ENCODE measurements at regions not wholly inside any gene's neighbourhood (a gene's known extent, or its start where the extent isn't known, plus 50 kb on each side); places are given as distances from the start of the nearest gene placed in this dataset.

DNA sequence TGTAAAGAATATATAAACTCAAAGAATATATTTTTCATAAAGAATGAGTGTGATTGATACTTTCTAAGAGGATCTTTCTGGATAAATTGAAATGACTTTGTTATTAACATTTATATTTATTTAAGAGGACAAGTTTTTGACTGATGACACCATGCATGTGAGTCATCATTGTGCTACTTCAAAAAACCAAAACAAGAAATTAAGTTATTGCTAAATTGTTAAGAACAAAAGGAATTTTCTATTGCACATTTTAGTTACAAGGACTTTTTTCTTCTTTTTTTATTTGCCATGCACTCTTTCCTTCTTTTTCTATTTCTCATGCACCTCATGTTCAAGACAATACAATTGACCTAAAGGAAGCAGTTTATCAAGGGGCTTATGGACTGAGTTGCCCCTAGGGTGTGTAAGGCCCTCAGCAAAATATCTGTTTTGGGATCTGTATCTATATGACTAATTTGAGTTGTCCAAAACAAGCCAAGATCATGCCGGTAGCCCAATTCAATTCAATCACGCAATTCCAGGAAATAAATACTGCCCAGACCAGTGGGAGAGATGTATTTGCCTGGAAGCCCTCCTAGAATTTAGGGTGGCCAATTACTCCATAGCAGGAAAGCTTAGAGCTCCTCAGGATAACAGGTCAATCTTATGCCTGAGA, 654.3 kb downstream of the METTL4 start:
- Mint-ChIP-seq H3K27ac (no peak overlapping the region), H3K4me3 (no peak overlapping the region), H3K36me3 (peaks cover 5% of the 10 kb centered on the region), H3K4me1 (no peaks in the 10 kb centered on the region), H3K9me3 (peaks cover 21% of the 10 kb centered on the region), H3K27me3 (ENCODE audit: low read depth) (no peaks in the 10 kb centered on the region)
- no peak for DNase-seq (ENCODE audit: low spot score in 2 of 2, unreplicated experiment in 2 of 2)
- TF ChIP-seq, protein P1, sequence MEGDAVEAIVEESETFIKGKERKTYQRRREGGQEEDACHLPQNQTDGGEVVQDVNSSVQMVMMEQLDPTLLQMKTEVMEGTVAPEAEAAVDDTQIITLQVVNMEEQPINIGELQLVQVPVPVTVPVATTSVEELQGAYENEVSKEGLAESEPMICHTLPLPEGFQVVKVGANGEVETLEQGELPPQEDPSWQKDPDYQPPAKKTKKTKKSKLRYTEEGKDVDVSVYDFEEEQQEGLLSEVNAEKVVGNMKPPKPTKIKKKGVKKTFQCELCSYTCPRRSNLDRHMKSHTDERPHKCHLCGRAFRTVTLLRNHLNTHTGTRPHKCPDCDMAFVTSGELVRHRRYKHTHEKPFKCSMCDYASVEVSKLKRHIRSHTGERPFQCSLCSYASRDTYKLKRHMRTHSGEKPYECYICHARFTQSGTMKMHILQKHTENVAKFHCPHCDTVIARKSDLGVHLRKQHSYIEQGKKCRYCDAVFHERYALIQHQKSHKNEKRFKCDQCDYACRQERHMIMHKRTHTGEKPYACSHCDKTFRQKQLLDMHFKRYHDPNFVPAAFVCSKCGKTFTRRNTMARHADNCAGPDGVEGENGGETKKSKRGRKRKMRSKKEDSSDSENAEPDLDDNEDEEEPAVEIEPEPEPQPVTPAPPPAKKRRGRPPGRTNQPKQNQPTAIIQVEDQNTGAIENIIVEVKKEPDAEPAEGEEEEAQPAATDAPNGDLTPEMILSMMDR (IDR thresholded peaks at IDR 0.05; ENCODE audit: unreplicated experiment) = no peak

DNA sequence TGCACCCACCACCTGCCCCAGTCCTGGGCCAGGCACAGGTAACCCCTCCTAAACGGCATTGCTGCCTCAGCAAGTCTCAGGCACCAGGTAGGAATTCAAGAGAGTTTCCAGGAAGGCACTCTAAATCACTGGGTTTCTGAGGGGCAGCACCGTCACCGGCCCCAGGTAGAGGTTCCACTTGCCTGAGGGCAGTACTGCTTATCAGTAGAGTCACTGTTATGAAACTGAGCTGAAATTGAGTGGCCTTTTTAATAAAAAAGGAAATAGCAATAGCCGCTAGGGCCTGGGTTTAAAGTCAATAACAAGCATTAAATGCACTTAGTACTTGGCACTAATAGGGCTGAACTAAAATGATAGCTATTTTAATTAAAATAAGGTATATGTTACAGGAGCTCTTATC, 653.7 kb downstream of the METTL4 start:
- H3K36me3 Mint-ChIP-seq = peaks cover 5% of the 10 kb centered on the region

DNA sequence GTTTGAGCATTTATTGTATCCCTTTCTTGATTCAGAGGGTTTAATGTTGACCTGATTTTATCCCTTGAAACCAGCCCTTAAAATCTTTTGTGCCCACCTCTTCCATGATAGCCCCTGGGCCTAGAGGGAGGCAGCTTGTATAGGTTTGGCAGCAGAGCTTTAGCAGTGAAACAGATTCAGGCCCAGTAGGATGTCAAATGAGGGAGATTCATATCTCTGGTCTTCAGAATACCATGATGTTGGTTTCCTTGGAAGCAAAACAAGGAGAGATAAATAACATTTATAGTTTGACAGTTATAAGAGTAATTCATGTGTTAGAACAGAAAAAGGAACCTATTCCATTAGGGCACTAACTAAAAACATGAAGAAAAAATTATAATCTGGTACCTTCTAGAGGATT, 649.2 kb downstream of the METTL4 start:
- Mint-ChIP-seq H3K36me3 (no peaks in the 10 kb centered on the region), H3K9me3 (peaks cover 3% of the 10 kb centered on the region), H3K27me3 (ENCODE audit: low read depth) (no peaks in the 10 kb centered on the region), H3K4me3 (no peak overlapping the region), H3K27ac (no peak overlapping the region), H3K4me1 (no peaks in the 10 kb centered on the region)
- TF ChIP-seq, protein P1 (IDR thresholded peaks at IDR 0.05; ENCODE audit: unreplicated experiment) = no peak
- DNase-seq (ENCODE audit: low spot score in 2 of 2, unreplicated experiment in 2 of 2) = no peak

More for the DNA sequence above, 653.7 kb downstream of the METTL4 start:
- H3K9me3 Mint-ChIP-seq = peaks cover 21% of the 10 kb centered on the region
- H3K4me3 Mint-ChIP-seq = no peak overlapping the region
- H3K27ac Mint-ChIP-seq = no peak overlapping the region
- TF ChIP-seq, protein P1 (IDR thresholded peaks at IDR 0.05; ENCODE audit: unreplicated experiment) = no peak
- no peaks in the 10 kb centered on the region for H3K27me3 Mint-ChIP-seq (ENCODE audit: low read depth)
- H3K4me1 Mint-ChIP-seq = no peaks in the 10 kb centered on the region
- no peak for DNase-seq (ENCODE audit: low spot score in 2 of 2, unreplicated experiment in 2 of 2)

DNA sequence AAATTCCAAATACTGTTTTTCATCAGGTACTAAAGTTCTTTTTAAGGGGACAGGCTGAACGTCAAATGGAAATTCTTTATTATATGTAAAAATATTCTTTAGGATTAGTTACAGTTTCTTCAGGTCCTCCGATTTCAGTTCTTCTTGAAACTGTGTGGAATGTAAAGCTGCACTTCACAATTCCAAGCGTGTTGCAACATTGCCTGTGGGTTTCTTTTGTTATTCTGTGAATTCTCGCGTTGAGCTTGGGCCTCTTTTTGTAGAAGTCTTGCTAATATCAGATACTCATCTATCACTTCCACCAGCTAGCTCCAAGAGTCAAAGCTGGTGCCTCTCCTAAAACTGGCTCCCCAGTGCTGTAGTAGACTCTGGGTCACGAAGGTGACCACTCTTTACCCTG, 642.6 kb downstream of the METTL4 start:
- Mint-ChIP-seq H3K4me1 (no peaks in the 10 kb centered on the region), H3K27me3 (ENCODE audit: low read depth) (no peaks in the 10 kb centered on the region), H3K27ac (no peak overlapping the region), H3K4me3 (no peak overlapping the region), H3K9me3 (peaks cover 11% of the 10 kb centered on the region), H3K36me3 (no peaks in the 10 kb centered on the region)
- DNase-seq (ENCODE audit: low spot score in 2 of 2, unreplicated experiment in 2 of 2) = no peak
- TF ChIP-seq, protein P1 (IDR thresholded peaks at IDR 0.05; ENCODE audit: unreplicated experiment) = no peak

DNA sequence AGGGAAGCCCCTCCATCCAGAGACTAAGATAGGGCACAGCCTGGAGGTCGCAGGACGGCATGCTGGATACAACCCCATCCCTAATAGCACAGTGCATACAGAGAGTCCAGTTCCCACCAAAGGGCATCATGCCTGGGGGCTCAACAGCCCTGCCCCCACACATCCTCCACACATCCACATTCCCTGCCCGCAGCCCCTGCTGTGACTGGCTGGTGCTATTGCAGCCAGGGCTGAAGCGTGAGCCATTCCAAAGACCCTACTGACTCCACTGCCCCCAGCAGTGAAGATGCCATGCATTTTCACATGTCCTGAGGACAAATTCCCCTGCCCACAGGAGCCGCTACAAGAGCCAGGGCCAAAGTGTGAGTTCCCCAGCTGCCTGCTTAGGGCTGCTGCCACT, 641.6 kb downstream of the METTL4 start:
- no peak for DNase-seq (ENCODE audit: low spot score in 2 of 2, unreplicated experiment in 2 of 2)
- H3K4me1 Mint-ChIP-seq = no peaks in the 10 kb centered on the region

More for the DNA sequence above, 641.6 kb downstream of the METTL4 start:
- Mint-ChIP-seq H3K4me3 (no peak overlapping the region), H3K36me3 (no peaks in the 10 kb centered on the region), H3K27me3 (ENCODE audit: low read depth) (no peaks in the 10 kb centered on the region), H3K9me3 (peaks cover 11% of the 10 kb centered on the region), H3K27ac (no peak overlapping the region)
- TF ChIP-seq, protein P1 (IDR thresholded peaks at IDR 0.05; ENCODE audit: unreplicated experiment) = no peak

Data from mesothelial cell of epicardium (in vitro differentiated cells).